Neural cell (in vitro differentiated cells): ENCODE measurements at regions not wholly inside any gene's neighbourhood (a gene's known extent, or its start where the extent isn't known, plus 50 kb on each side); places are given as distances from the start of the nearest gene placed in this dataset.

Experiments used
- H2AFZ ChIP-seq: fragments of 200-600, 300-800 bp; sonication (generic), shearing (Covaris generic); 2 replicates; pipeline ENCODE4 v1.6.0; 2014; ENCODE audit warnings: low read depth, mild to moderate bottlenecking, antibody characterized with exemption, low read length, moderate library complexity
- H3F3A ChIP-seq: fragments of 200-600 bp; shearing (Covaris generic); 2 replicates; pipeline ENCODE4 v1.6.1; 2016; ENCODE audit warnings: mild to moderate bottlenecking, moderate library complexity, mixed read lengths, antibody characterized with exemption, low read length; ENCODE audit not compliant: insufficient read depth, poor library complexity, severe bottlenecking
- H3K27ac ChIP-seq: fragments of 200-600, 300-800 bp; sonication (generic), shearing (Covaris generic); 2 replicates; pipeline ENCODE4 v1.5.1; 2014; ENCODE audit warnings: mild to moderate bottlenecking, low read length, moderate library complexity
- H3K27me3 ChIP-seq: fragments of 300-800, 200-600 bp; sonication (generic), shearing (Covaris generic); 2 replicates; pipeline ENCODE4 v1.6.0; 2014; ENCODE audit warnings: mild to moderate bottlenecking, low read depth, low read length, moderate library complexity; ENCODE audit not compliant: insufficient read depth
- H3K36me3 ChIP-seq: fragments of 300-800, 200-600 bp; sonication (generic), shearing (Covaris generic); 2 replicates; pipeline ENCODE4 v1.5.1; 2014; ENCODE audit warnings: mild to moderate bottlenecking, antibody characterized with exemption, low read length, moderate library complexity; ENCODE audit not compliant: insufficient read depth
- H3K4me2 ChIP-seq: fragments of 300-800, 200-600 bp; sonication (generic), shearing (Covaris generic); 2 replicates; pipeline ENCODE4 v1.6.0; 2014; ENCODE audit warnings: mild to moderate bottlenecking, low read length
- H3K4me3 ChIP-seq: fragments of 300-800, 200-600 bp; sonication (generic), shearing (Covaris generic); 2 replicates; pipeline ENCODE4 v1.5.1; 2014; ENCODE audit warnings: mild to moderate bottlenecking, low read length, moderate library complexity
- H3K79me2 ChIP-seq: fragments of 200-600 bp; shearing (Covaris generic); replicated peaks from 2 replicates; pipeline ENCODE4 v1.6.0; 2014; ENCODE audit warnings: mild to moderate bottlenecking, low read length, moderate library complexity; ENCODE audit not compliant: insufficient read depth
- H3K9ac ChIP-seq: fragments of 300-800, 200-600 bp; sonication (generic), shearing (Covaris generic); 2 replicates; pipeline ENCODE4 v1.6.1; 2016; ENCODE audit warnings: mild to moderate bottlenecking, low read length, mixed read lengths
- H3K9me2 ChIP-seq: fragments of 200-600 bp; shearing (Covaris generic); 2 replicates; pipeline ENCODE4 v1.6.1; 2016; ENCODE audit warnings: mild to moderate bottlenecking, low read length, mixed read lengths; ENCODE audit not compliant: insufficient read depth
- H3K9me3 ChIP-seq: fragments of 200-600, 300-800 bp; sonication (generic), shearing (Covaris generic); 2 replicates; pipeline ENCODE4 v1.6.1; 2016; ENCODE audit warnings: mild to moderate bottlenecking, mixed run types, low read length, moderate library complexity, mixed read lengths
- H4K20me1 ChIP-seq: fragments of 200-600 bp; shearing (Covaris generic); 2 replicates; pipeline ENCODE4 v1.6.1; 2016; ENCODE audit warnings: mild to moderate bottlenecking, mixed run types; ENCODE audit not compliant: insufficient read depth
- EP300 ChIP-seq: fragments of 450-650 bp; conservative IDR thresholded peaks from 2 replicates; pipeline ENCODE4 v1.6.1; 2014; ENCODE audit warnings: antibody characterized with exemption, mild to moderate bottlenecking, moderate library complexity; ENCODE audit not compliant: poor library complexity, severe bottlenecking
- EZH2 ChIP-seq: fragments of 200-600, 300-800 bp; shearing (Covaris generic), sonication (generic); IDR thresholded peaks from 2 replicates; pipeline ENCODE4 v1.6.1; 2014; ENCODE audit warnings: antibody characterized with exemption, low read length, borderline replicate concordance, mild to moderate bottlenecking; ENCODE audit not compliant: insufficient read depth, poor library complexity, severe bottlenecking
- MXI1 ChIP-seq: fragments of 450-650 bp; conservative IDR thresholded peaks from 2 replicates; pipeline ENCODE4 v1.6.1; 2014; ENCODE audit warnings: antibody characterized with exemption, mild to moderate bottlenecking; ENCODE audit not compliant: poor library complexity, severe bottlenecking
- POLR2AphosphoS5 ChIP-seq: IDR thresholded peaks from 2 replicates; pipeline ENCODE4 v1.6.1; 2012
- RAD21 ChIP-seq: fragments of 450-650 bp; conservative IDR thresholded peaks from 2 replicates; pipeline ENCODE4 v1.6.1; 2014; ENCODE audit warnings: antibody characterized with exemption, mild to moderate bottlenecking, moderate library complexity
- SMC3 ChIP-seq: fragments of 450-650 bp; conservative IDR thresholded peaks from 2 replicates; pipeline ENCODE4 v1.6.1; 2014; ENCODE audit warnings: antibody characterized with exemption, mild to moderate bottlenecking, moderate library complexity; ENCODE audit not compliant: poor library complexity
- TAF1 ChIP-seq: IDR thresholded peaks from 2 replicates; pipeline ENCODE4 v1.6.1; 2012; ENCODE audit warnings: low read depth
- TF ChIP-seq, protein P1 (sequence below): fragments of 450-650 bp; IDR thresholded peaks from 2 replicates; pipeline ENCODE4 v1.5.1; 2014; ENCODE audit warnings: antibody characterized with exemption, mild to moderate bottlenecking, moderate library complexity; ENCODE audit not compliant: poor library complexity, severe bottlenecking
- TF ChIP-seq, protein P2 (sequence below): IDR thresholded peaks from 2 replicates; pipeline ENCODE4 v1.6.1; 2012; ENCODE audit warnings: borderline replicate concordance

DNA sequence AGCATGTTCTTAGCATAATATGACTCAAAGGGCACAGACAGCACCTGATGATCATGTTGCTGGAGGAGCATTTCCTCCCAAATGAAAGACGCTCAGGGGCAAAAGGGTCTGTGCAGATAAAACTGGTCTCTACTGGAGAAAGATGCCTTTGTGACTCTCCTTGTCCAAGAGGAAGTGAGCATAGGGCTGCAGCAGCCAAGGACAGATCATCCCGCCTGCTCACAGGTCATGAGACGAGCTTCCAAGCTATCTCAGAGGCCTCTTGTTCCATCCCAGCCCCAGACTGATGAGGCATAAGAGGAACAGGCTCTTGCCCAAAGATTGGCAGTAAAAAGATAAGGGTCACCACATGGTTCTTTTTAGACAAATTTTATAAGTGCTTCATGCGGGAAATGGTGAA, 141.8 kb downstream of the KATNIP start:
- H3K9me2 ChIP-seq: no peaks in the 10 kb centered on the region
- no peaks in the 10 kb centered on the region for H3K36me3 ChIP-seq
- H3K4me2 ChIP-seq: no peak overlapping the region
- no peaks in the 10 kb centered on the region for H3F3A ChIP-seq
- no peaks in the 10 kb centered on the region for H3K27me3 ChIP-seq
- H3K27ac ChIP-seq: no peak overlapping the region
- H3K4me3 ChIP-seq: no peak overlapping the region
- H4K20me1 ChIP-seq: no peaks in the 10 kb centered on the region
- no peaks in the 10 kb centered on the region for H3K9me3 ChIP-seq
- TF ChIP-seq SMC3: no peak
- TF ChIP-seq, protein P1, sequence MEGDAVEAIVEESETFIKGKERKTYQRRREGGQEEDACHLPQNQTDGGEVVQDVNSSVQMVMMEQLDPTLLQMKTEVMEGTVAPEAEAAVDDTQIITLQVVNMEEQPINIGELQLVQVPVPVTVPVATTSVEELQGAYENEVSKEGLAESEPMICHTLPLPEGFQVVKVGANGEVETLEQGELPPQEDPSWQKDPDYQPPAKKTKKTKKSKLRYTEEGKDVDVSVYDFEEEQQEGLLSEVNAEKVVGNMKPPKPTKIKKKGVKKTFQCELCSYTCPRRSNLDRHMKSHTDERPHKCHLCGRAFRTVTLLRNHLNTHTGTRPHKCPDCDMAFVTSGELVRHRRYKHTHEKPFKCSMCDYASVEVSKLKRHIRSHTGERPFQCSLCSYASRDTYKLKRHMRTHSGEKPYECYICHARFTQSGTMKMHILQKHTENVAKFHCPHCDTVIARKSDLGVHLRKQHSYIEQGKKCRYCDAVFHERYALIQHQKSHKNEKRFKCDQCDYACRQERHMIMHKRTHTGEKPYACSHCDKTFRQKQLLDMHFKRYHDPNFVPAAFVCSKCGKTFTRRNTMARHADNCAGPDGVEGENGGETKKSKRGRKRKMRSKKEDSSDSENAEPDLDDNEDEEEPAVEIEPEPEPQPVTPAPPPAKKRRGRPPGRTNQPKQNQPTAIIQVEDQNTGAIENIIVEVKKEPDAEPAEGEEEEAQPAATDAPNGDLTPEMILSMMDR: no peak
- no peak for TF ChIP-seq EP300
- TF ChIP-seq RAD21: no peak
- no peak for TF ChIP-seq TAF1
- TF ChIP-seq POLR2AphosphoS5: no peak
- TF ChIP-seq, protein P2, sequence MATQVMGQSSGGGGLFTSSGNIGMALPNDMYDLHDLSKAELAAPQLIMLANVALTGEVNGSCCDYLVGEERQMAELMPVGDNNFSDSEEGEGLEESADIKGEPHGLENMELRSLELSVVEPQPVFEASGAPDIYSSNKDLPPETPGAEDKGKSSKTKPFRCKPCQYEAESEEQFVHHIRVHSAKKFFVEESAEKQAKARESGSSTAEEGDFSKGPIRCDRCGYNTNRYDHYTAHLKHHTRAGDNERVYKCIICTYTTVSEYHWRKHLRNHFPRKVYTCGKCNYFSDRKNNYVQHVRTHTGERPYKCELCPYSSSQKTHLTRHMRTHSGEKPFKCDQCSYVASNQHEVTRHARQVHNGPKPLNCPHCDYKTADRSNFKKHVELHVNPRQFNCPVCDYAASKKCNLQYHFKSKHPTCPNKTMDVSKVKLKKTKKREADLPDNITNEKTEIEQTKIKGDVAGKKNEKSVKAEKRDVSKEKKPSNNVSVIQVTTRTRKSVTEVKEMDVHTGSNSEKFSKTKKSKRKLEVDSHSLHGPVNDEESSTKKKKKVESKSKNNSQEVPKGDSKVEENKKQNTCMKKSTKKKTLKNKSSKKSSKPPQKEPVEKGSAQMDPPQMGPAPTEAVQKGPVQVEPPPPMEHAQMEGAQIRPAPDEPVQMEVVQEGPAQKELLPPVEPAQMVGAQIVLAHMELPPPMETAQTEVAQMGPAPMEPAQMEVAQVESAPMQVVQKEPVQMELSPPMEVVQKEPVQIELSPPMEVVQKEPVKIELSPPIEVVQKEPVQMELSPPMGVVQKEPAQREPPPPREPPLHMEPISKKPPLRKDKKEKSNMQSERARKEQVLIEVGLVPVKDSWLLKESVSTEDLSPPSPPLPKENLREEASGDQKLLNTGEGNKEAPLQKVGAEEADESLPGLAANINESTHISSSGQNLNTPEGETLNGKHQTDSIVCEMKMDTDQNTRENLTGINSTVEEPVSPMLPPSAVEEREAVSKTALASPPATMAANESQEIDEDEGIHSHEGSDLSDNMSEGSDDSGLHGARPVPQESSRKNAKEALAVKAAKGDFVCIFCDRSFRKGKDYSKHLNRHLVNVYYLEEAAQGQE: no peak
- no peak for TF ChIP-seq MXI1
- TF ChIP-seq EZH2: no peak
- no peaks in the 10 kb centered on the region for H3K79me2 ChIP-seq
- no peak overlapping the region for H3K9ac ChIP-seq
- no peak overlapping the region for H2AFZ ChIP-seq

DNA sequence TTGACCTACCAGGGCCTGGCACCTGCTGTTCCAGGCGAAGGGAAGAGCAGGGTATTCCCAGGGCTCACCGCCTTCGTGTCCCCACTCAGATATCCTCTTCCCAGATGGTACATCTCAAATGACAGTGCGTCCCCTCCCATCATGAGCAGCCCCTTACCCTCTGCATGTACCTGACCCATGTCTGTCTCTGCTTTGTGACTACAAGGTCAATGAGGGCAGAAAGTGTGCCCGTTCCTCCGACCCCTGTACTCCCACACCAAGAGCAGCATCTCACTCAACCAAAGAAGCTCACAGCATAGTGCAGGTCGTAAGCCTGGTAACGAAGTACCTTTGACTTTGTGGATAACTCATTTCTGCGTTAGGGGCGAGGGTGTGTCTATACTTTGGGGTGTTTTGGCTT, 142.6 kb downstream of the KATNIP start:
- Histone ChIP-seq H3K27me3 (no peaks in the 10 kb centered on the region), H3K4me3 (no peak overlapping the region)

More for the DNA sequence above, 142.6 kb downstream of the KATNIP start:
- Histone ChIP-seq H3K79me2 (no peaks in the 10 kb centered on the region), H2AFZ (no peak overlapping the region), H3F3A (no peaks in the 10 kb centered on the region), H3K9ac (no peak overlapping the region), H3K9me2 (no peaks in the 10 kb centered on the region), H3K4me2 (no peak overlapping the region), H3K9me3 (no peaks in the 10 kb centered on the region), H4K20me1 (no peaks in the 10 kb centered on the region), H3K36me3 (no peaks in the 10 kb centered on the region), H3K27ac (no peak overlapping the region)
- TF ChIP-seq SMC3: no peak
- no peak for TF ChIP-seq RAD21
- TF ChIP-seq, protein P1: no peak
